ENCODE measurements at regions not wholly inside any gene's neighbourhood (a gene's known extent, or its start where the extent isn't known, plus 50 kb on each side); places are given as distances from the start of the nearest gene placed in this dataset.

DNA sequence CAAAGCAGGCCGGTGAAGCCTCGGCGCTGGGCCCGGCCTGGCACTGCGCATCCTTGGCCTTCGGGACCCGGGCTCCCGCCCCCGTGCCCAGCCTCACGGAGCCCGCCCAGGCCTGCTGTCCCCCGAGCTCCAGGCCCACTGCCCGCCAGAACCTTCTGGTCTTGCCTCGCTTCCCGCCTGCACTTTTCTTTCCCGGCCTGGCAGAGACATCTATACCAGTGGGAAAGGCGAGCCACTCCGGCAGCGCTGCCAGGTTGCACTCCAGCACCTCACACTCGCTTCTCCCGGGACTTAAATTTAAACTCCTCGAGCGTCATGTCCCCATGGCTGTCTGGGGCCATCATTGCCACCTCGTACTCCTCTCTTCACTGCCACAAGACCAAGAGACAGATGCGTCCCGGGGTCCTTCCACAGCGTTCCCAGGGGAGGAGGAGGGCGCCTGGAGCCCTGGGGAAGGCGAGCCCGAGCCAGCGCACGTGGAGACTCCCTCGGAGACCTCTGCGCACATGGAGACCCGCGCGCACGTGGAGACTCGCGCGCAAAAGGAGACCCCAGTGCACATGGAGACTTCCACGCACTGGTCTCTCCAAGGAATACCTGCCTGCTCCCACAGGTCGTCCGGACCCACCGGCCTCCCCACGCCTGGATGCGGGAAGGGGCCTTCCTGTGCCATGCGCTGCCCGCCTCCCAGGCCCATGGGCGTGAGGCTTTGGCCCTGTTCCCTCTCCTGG, 253.1 kb upstream of the SALL3 start:
- no peak for TF ChIP-seq POLR2A (IDR thresholded peaks at IDR 0.05)
- TF ChIP-seq, protein P1, sequence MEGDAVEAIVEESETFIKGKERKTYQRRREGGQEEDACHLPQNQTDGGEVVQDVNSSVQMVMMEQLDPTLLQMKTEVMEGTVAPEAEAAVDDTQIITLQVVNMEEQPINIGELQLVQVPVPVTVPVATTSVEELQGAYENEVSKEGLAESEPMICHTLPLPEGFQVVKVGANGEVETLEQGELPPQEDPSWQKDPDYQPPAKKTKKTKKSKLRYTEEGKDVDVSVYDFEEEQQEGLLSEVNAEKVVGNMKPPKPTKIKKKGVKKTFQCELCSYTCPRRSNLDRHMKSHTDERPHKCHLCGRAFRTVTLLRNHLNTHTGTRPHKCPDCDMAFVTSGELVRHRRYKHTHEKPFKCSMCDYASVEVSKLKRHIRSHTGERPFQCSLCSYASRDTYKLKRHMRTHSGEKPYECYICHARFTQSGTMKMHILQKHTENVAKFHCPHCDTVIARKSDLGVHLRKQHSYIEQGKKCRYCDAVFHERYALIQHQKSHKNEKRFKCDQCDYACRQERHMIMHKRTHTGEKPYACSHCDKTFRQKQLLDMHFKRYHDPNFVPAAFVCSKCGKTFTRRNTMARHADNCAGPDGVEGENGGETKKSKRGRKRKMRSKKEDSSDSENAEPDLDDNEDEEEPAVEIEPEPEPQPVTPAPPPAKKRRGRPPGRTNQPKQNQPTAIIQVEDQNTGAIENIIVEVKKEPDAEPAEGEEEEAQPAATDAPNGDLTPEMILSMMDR (IDR thresholded peaks at IDR 0.05), result no peak
